Caco-2 (cell line): ENCODE measurements at regions not wholly inside any gene's neighbourhood (a gene's known extent, or its start where the extent isn't known, plus 50 kb on each side); places are given as distances from the start of the nearest gene placed in this dataset.

Experiments used
- BruUV-seq: library from RNA; stranded (reverse); fragments of 400-500 nt; replicated peaks from 2 replicates; lab custom pipeline; 2021; lab: Mats Ljungman, UMichigan
- CTCF ChIA-PET: fragments of 300-600 bp; sonication (Branson Sonifier 250); formaldehyde crosslinking; loops from one replicate; lab custom pipeline; 2022; ENCODE audit warnings: antibody characterized with exemption; lab: Charles Lee
- POLR2A ChIA-PET: fragments of 300-600 bp; sonication (Branson Sonifier 250); formaldehyde crosslinking; loops from one replicate; lab custom pipeline; 2022; ENCODE audit warnings: antibody characterized with exemption; lab: Charles Lee
- DNase-seq, 2 experiments: peaks; one replicate each; pipeline versions ENCODE4 v3.0.0 to v3.0.0-alpha.2; 2020 to 2022
- H3K27me3 ChIP-seq: replicated peaks from 2 replicates; pipeline ENCODE4 v1.6.0; 2011; ENCODE audit warnings: low read length; ENCODE audit not compliant: control insufficient read depth, insufficient read depth
- H3K36me3 ChIP-seq: 2 replicates; pipeline ENCODE4 v1.5.1; 2011; ENCODE audit warnings: low read length; ENCODE audit not compliant: control insufficient read depth, insufficient read depth
- H3K4me1 ChIP-seq: fragments of 250-450 bp; sonication (Bioruptor Pico); 2 replicates; pipeline ENCODE4 v1.5.1; 2020; ENCODE audit warnings: mild to moderate bottlenecking
- H3K4me3 ChIP-seq: 2 replicates; pipeline ENCODE4 v1.5.1; 2011; ENCODE audit warnings: low read depth, mild to moderate bottlenecking, control low read depth, low read length
- H3K9me3 ChIP-seq: fragments of 250-450 bp; sonication (Bioruptor Pico); 2 replicates; pipeline ENCODE4 v1.5.1; 2020; ENCODE audit warnings: mild to moderate bottlenecking, moderate library complexity
- H3K27ac Mint-ChIP-seq: one replicate; pipeline ENCODE4 v1.8.0; 2022; ENCODE audit warnings: mixed read lengths; ENCODE audit not compliant: unreplicated experiment
- H3K27me3 Mint-ChIP-seq: one replicate; pipeline ENCODE4 v1.8.0; 2022; ENCODE audit warnings: mixed read lengths; ENCODE audit not compliant: insufficient read depth, unreplicated experiment
- H3K36me3 Mint-ChIP-seq: one replicate; pipeline ENCODE4 v1.8.0; 2022; ENCODE audit warnings: mild to moderate bottlenecking, mixed read lengths; ENCODE audit not compliant: insufficient read depth, unreplicated experiment
- H3K4me1 Mint-ChIP-seq: one replicate; pipeline ENCODE4 v1.8.0; 2022; ENCODE audit warnings: low read depth, mixed read lengths; ENCODE audit not compliant: unreplicated experiment
- H3K4me3 Mint-ChIP-seq: one replicate; pipeline ENCODE4 v1.8.0; 2022; ENCODE audit warnings: mild to moderate bottlenecking, moderate library complexity, mixed read lengths; ENCODE audit not compliant: unreplicated experiment
- H3K9me3 Mint-ChIP-seq: one replicate; pipeline ENCODE4 v1.8.0; 2022; ENCODE audit warnings: mixed read lengths; ENCODE audit not compliant: unreplicated experiment
- intact Hi-C: fragments of 100-400 bp; cut with micrococcal nuclease; formaldehyde crosslinking; loops from one replicate; pipeline ENCODE4 v1.10.0; 2022; ENCODE audit not compliant: unreplicated experiment
- TF ChIP-seq, protein P1 (sequence below), 2 experiments: fragments of 200-600 bp in 1 of 2; IDR thresholded peaks; 1 replicate in 1 of 2; 2 replicates in 1 of 2; pipeline versions ENCODE4 v1.5.1 to v1.8.0; 2011 to 2022; ENCODE audit warnings: antibody characterized with exemption in 1 of 2, control low read depth in 1 of 2, inconsistent platforms in 1 of 2, low read depth in 1 of 2, low read length in 1 of 2, mild to moderate bottlenecking in 1 of 2, moderate library complexity in 1 of 2; ENCODE audit not compliant: insufficient read depth in 1 of 2, severe bottlenecking in 1 of 2, unreplicated experiment in 1 of 2

DNA sequence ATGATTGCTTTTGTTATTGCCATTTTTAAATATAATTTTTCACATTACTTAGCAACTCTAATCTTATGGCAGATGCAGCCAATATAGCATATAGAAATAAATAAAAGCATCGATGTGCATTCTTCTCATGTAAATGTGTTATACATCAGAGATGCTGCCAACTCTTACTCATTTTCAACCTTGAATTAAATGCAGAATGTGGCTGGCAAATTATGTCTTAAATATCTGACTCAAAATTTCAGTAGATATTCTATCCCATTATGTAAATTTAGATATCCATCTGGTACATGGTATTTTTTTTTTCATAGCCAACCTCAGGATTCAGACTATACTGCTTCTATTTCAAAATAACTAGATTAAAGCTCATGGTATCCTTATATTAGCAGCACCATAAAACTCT, 916.7 kb upstream of the TMPRSS15 start:
- H3K4me1 Mint-ChIP-seq = no peaks in the 10 kb centered on the region
- CTCF ChIA-PET = no interaction called here
- H3K4me3 Mint-ChIP-seq = no peak overlapping the region
- H3K27me3 Mint-ChIP-seq = no peaks in the 10 kb centered on the region
- Histone ChIP-seq H3K36me3 (no peaks in the 10 kb centered on the region), H3K4me3 (no peak overlapping the region), H3K27me3 (no peaks in the 10 kb centered on the region), H3K4me1 (0 out of 2 replicates have a peak, but pooled peaks cover 3% of the 10 kb centered on the region), H3K9me3 (no peaks in the 10 kb centered on the region)
- H3K27ac Mint-ChIP-seq = no peak overlapping the region
- TF ChIP-seq, protein P1, sequence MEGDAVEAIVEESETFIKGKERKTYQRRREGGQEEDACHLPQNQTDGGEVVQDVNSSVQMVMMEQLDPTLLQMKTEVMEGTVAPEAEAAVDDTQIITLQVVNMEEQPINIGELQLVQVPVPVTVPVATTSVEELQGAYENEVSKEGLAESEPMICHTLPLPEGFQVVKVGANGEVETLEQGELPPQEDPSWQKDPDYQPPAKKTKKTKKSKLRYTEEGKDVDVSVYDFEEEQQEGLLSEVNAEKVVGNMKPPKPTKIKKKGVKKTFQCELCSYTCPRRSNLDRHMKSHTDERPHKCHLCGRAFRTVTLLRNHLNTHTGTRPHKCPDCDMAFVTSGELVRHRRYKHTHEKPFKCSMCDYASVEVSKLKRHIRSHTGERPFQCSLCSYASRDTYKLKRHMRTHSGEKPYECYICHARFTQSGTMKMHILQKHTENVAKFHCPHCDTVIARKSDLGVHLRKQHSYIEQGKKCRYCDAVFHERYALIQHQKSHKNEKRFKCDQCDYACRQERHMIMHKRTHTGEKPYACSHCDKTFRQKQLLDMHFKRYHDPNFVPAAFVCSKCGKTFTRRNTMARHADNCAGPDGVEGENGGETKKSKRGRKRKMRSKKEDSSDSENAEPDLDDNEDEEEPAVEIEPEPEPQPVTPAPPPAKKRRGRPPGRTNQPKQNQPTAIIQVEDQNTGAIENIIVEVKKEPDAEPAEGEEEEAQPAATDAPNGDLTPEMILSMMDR (IDR thresholded peaks at IDR 0.05; ENCODE audit: insufficient read depth in 1 of 2, low read depth in 1 of 2, low read length in 1 of 2, severe bottlenecking in 1 of 2, unreplicated experiment in 1 of 2) = no peak
- no TSS peak for BruUV-seq
- H3K36me3 Mint-ChIP-seq = no peaks in the 10 kb centered on the region
- intact Hi-C loops = no loop called here
- no peak for DNase-seq
- POLR2A ChIA-PET = no interaction called here
- H3K9me3 Mint-ChIP-seq = peaks cover 9% of the 10 kb centered on the region

DNA sequence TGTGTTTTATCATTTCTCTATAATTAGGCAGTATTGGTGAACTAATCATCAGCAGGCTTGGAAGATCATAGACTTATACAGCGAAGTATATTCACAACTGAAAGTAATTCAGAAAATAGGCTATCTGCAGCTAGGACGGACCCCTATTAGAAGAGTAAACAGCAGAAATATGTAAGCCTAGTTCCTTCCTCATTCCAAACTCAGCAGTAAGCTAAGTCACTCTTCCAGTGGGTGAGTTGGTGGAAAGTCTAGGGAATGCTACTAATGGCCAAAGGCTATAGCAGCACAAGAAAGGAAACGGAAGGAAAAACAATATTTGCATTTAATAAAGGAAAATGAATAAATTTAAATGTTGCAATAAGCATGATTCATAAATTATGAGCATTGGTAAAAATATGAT, 918.1 kb upstream of the TMPRSS15 start:
- H3K36me3 ChIP-seq = no peaks in the 10 kb centered on the region
- Mint-ChIP-seq H3K4me1 (no peaks in the 10 kb centered on the region), H3K4me3 (no peak overlapping the region), H3K27ac (no peak overlapping the region), H3K27me3 (no peaks in the 10 kb centered on the region), H3K36me3 (no peaks in the 10 kb centered on the region), H3K9me3 (no peaks in the 10 kb centered on the region)
- intact Hi-C loops = no loop called here
- DNase-seq = no peak
- H3K4me1 ChIP-seq = 0 out of 2 replicates have a peak, but pooled peaks cover 3% of the 10 kb centered on the region
- H3K27me3 ChIP-seq = no peaks in the 10 kb centered on the region
- ChIA-PET CTCF (no interaction called here), POLR2A (no interaction called here)
- H3K9me3 ChIP-seq = no peaks in the 10 kb centered on the region
- BruUV-seq = no TSS peak
- TF ChIP-seq, protein P1 (IDR thresholded peaks at IDR 0.05; ENCODE audit: insufficient read depth in 1 of 2, low read depth in 1 of 2, low read length in 1 of 2, severe bottlenecking in 1 of 2, unreplicated experiment in 1 of 2) = no peak
- no peak overlapping the region for H3K4me3 ChIP-seq

DNA sequence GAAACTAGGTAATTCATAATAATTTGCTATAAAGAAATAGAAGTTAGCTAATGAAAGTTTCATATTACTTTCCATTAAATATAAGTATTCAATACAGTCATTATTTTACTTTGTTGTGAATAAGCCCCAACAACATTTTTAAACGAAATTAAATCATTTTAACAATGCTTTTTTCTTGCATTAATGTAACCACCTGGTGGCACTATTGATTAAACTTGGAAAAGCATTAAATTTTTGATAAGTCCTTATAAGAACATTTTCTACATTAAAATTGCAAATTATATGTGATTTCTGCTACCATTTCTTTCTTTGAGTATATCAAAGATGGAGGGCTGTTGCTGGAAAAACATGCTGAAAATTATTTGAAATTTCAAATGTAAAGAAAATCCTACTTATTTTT, 918.8 kb upstream of the TMPRSS15 start:
- POLR2A ChIA-PET = no interaction called here
- Mint-ChIP-seq H3K4me3 (no peak overlapping the region), H3K36me3 (no peaks in the 10 kb centered on the region), H3K9me3 (no peaks in the 10 kb centered on the region), H3K27ac (no peak overlapping the region), H3K4me1 (no peaks in the 10 kb centered on the region), H3K27me3 (no peaks in the 10 kb centered on the region)
- Histone ChIP-seq H3K4me3 (no peak overlapping the region), H3K4me1 (0 out of 2 replicates have a peak, but pooled peaks cover 3% of the 10 kb centered on the region), H3K27me3 (no peaks in the 10 kb centered on the region), H3K36me3 (no peaks in the 10 kb centered on the region), H3K9me3 (no peaks in the 10 kb centered on the region)
- TF ChIP-seq, protein P1 (IDR thresholded peaks at IDR 0.05; ENCODE audit: insufficient read depth in 1 of 2, low read depth in 1 of 2, low read length in 1 of 2, severe bottlenecking in 1 of 2, unreplicated experiment in 1 of 2) = no peak
- BruUV-seq = no TSS peak
- CTCF ChIA-PET = no interaction called here
- no peak for DNase-seq
- intact Hi-C loops = no loop called here
